ENCODE measurements at regions not wholly inside any gene's neighbourhood (a gene's known extent, or its start where the extent isn't known, plus 50 kb on each side); places are given as distances from the start of the nearest gene placed in this dataset.

DNA sequence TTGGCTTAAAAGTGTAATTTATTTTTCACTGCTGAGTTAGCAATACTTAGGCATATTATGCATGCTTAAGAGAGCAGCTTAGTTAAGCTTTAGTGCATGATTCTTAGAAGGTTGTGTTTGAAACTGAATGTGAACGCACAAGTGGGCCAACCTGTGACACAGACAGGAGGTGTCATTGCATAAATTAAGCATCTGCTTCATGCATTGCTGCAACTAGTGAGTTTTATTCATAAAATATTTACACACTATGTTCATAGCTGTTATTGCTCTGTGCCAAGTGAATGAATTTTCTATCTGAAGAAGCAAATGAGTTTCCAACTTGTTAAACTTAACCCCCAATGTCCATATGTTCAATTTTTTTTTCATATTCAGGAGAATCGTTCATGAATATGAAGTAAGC lies 806.4 kb downstream of the GALR1 start:
- TF ChIP-seq TAF1 (IDR thresholded peaks at IDR 0.05; ENCODE audit: borderline replicate concordance, insufficient read depth, low read length) (no peak), FOXP2 (optimal IDR thresholded peaks at IDR 0.05; ENCODE audit: borderline replicate concordance, extremely low read depth, extremely low read length, insufficient read depth) (no peak), POLR2AphosphoS5 (IDR thresholded peaks at IDR 0.05; ENCODE audit: low read depth, low read length) (no peak), SIN3A (IDR thresholded peaks at IDR 0.05; ENCODE audit: borderline replicate concordance, insufficient read depth, low read length) (no peak)
- TF ChIP-seq, protein P1, sequence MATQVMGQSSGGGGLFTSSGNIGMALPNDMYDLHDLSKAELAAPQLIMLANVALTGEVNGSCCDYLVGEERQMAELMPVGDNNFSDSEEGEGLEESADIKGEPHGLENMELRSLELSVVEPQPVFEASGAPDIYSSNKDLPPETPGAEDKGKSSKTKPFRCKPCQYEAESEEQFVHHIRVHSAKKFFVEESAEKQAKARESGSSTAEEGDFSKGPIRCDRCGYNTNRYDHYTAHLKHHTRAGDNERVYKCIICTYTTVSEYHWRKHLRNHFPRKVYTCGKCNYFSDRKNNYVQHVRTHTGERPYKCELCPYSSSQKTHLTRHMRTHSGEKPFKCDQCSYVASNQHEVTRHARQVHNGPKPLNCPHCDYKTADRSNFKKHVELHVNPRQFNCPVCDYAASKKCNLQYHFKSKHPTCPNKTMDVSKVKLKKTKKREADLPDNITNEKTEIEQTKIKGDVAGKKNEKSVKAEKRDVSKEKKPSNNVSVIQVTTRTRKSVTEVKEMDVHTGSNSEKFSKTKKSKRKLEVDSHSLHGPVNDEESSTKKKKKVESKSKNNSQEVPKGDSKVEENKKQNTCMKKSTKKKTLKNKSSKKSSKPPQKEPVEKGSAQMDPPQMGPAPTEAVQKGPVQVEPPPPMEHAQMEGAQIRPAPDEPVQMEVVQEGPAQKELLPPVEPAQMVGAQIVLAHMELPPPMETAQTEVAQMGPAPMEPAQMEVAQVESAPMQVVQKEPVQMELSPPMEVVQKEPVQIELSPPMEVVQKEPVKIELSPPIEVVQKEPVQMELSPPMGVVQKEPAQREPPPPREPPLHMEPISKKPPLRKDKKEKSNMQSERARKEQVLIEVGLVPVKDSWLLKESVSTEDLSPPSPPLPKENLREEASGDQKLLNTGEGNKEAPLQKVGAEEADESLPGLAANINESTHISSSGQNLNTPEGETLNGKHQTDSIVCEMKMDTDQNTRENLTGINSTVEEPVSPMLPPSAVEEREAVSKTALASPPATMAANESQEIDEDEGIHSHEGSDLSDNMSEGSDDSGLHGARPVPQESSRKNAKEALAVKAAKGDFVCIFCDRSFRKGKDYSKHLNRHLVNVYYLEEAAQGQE (IDR thresholded peaks at IDR 0.05; ENCODE audit: insufficient read depth in 1 of 2, low read depth in 2 of 2, low read length in 2 of 2), result no peak

DNA sequence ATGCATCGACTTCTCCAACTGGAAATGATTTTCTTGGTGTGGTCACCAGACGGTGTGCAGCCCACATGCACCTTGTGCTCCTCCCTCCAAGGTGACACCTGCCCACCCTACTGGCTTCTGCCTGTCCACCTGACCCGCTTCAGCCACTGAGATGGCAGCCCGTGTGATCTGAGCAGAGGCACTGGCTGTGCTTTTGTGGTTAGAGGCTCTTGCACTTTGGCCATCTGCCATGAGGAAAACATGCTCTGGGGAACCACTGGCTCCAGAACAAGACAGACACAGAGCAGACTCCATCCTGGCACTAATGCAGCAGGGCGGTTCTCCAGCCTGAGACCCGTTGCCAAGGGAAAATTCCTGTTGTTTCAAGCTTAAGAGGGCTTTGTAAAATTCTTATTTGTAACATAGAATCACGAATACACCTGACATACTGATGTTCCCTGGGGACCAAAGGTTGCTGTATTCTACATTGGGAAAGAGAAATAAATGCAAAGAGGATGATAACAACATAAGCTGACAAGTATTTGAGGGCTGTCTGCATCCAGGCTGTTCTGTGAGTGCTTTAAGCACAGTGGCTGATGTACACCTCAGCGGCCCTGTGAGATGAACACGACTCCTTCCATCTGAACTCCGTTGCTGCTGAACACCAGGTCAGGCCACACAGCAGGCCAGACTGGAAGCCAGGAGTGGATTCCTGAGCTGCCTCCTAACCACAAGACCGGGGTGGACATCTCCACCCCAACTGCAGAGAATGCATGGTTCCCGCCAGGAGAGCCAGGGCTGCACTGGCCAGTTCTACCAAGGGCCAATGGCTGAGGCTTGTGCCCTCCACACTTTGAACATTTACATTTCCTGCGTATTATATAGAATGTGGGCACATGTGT lies 820.4 kb downstream of the GALR1 start:
- TF ChIP-seq TAF1 (IDR thresholded peaks at IDR 0.05; ENCODE audit: borderline replicate concordance, insufficient read depth, low read length) (no peak), POLR2AphosphoS5 (IDR thresholded peaks at IDR 0.05; ENCODE audit: low read depth, low read length) (no peak), FOXP2 (optimal IDR thresholded peaks at IDR 0.05; ENCODE audit: borderline replicate concordance, extremely low read depth, extremely low read length, insufficient read depth) (no peak), SIN3A (IDR thresholded peaks at IDR 0.05; ENCODE audit: borderline replicate concordance, insufficient read depth, low read length) (no peak)
- TF ChIP-seq, protein P1 (IDR thresholded peaks at IDR 0.05; ENCODE audit: insufficient read depth in 1 of 2, low read depth in 2 of 2, low read length in 2 of 2), result no peak

DNA sequence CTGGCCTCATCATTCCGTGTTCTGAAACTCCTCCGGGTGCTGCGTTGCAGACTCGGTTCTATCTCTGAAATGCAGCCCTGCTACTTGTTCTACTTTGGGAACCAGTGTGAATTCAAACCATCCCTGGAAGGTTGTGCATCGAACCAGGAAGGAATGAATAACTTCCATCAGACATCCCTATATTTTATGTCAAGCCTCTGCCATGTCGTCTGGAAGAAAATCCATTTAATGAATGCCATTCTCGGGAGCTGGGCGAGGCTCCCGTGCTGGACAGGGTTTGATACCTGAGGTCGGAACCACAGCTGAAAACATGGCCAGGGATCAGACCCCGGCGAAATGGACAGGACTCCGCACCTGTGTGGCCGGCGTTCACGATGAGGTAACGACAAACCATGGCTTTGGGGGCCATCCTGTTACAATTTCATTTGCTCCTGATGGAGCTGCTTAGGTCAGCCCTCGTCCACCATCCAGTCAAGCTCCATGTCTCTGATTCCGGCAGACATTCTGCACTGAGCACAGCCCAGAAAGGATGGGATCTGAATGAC lies 821.6 kb downstream of the GALR1 start:
- no peak for TF ChIP-seq SIN3A (IDR thresholded peaks at IDR 0.05; ENCODE audit: borderline replicate concordance, insufficient read depth, low read length)

- TF ChIP-seq POLR2AphosphoS5 (IDR thresholded peaks at IDR 0.05; ENCODE audit: low read depth, low read length) (no peak), SIN3A (IDR thresholded peaks at IDR 0.05; ENCODE audit: borderline replicate concordance, insufficient read depth, low read length) (no peak), TAF1 (IDR thresholded peaks at IDR 0.05; ENCODE audit: borderline replicate concordance, insufficient read depth, low read length) (no peak)
Observed at GRCh38 chr18:78071776-78072175, 822.1 kb downstream of the GALR1 start.

- no peak for TF ChIP-seq POLR2AphosphoS5 (IDR thresholded peaks at IDR 0.05; ENCODE audit: low read depth, low read length)
- no peak for TF ChIP-seq FOXP2 (optimal IDR thresholded peaks at IDR 0.05; ENCODE audit: borderline replicate concordance, extremely low read depth, extremely low read length, insufficient read depth)
- no peak for TF ChIP-seq SIN3A (IDR thresholded peaks at IDR 0.05; ENCODE audit: borderline replicate concordance, insufficient read depth, low read length)
- TF ChIP-seq TAF1 (IDR thresholded peaks at IDR 0.05; ENCODE audit: borderline replicate concordance, insufficient read depth, low read length), result no peak
- TF ChIP-seq, protein P1 (IDR thresholded peaks at IDR 0.05; ENCODE audit: insufficient read depth in 1 of 2, low read depth in 2 of 2, low read length in 2 of 2), result no peak
Observed at GRCh38 chr18:78072375-78072774, 822.7 kb downstream of the GALR1 start.

GRCh38 chr18:78073275-78073674 lies 823.6 kb downstream of the GALR1 start:
- TF ChIP-seq, protein P1 (IDR thresholded peaks at IDR 0.05; ENCODE audit: insufficient read depth in 1 of 2, low read depth in 2 of 2, low read length in 2 of 2), result no peak
- TF ChIP-seq POLR2AphosphoS5 (IDR thresholded peaks at IDR 0.05; ENCODE audit: low read depth, low read length) (no peak), SIN3A (IDR thresholded peaks at IDR 0.05; ENCODE audit: borderline replicate concordance, insufficient read depth, low read length) (no peak), FOXP2 (optimal IDR thresholded peaks at IDR 0.05; ENCODE audit: borderline replicate concordance, extremely low read depth, extremely low read length, insufficient read depth) (no peak), TAF1 (IDR thresholded peaks at IDR 0.05; ENCODE audit: borderline replicate concordance, insufficient read depth, low read length) (no peak)
